ENCODE measurements at regions not wholly inside any gene's neighbourhood (a gene's known extent, or its start where the extent isn't known, plus 50 kb on each side); places are given as distances from the start of the nearest gene placed in this dataset.

- Histone ChIP-seq H3K27ac (peak overlapping the region; percentile 77 to 86), H3K4me3 (no peak overlapping the region), H3K27me3 (no peaks in the 10 kb centered on the region), H3K36me3 (peaks cover 16 to 74% (median 61%) of the 10 kb centered on the region in 3 donors), H3K9me3 (no peaks in the 10 kb centered on the region), H3K4me1 (peaks cover 17 to 49% (median 44%) of the 10 kb centered on the region in 4 donors)
- intact Hi-C loops (cut with DNase I; ENCODE audit: low total_unique reads): no loop called here
- no peak for TF ChIP-seq CTCF (IDR thresholded peaks at IDR 0.05)
- no peak for DNase-seq
Measured at GRCh38 chr12:124378926-124379325, 84.0 kb downstream of the RFLNA start.

- Histone ChIP-seq H3K9me3 (no peaks in the 10 kb centered on the region), H3K27me3 (no peaks in the 10 kb centered on the region), H3K27ac (no peak overlapping the region), H3K4me3 (no peak overlapping the region), H3K4me1 (peaks cover 17 to 49% (median 44%) of the 10 kb centered on the region in 4 donors), H3K36me3 (peaks cover 16 to 74% (median 57%) of the 10 kb centered on the region in 3 donors)
- no peak for TF ChIP-seq CTCF (IDR thresholded peaks at IDR 0.05)
- DNase-seq: no peak
- intact Hi-C loops (cut with DNase I; ENCODE audit: low total_unique reads): no loop called here
Measured at GRCh38 chr12:124377981-124378509, 83.2 kb downstream of the RFLNA start.

- Histone ChIP-seq H3K4me1 (peaks cover 5 to 46% (median 31%) of the 10 kb centered on the region in 4 donors), H3K4me3 (no peak overlapping the region), H3K27ac (peak overlapping the region in 1 of 2 donors; percentile 33), H3K9me3 (no peaks in the 10 kb centered on the region), H3K27me3 (no peaks in the 10 kb centered on the region), H3K36me3 (peaks cover 26 to 83% (median 66%) of the 10 kb centered on the region in 3 donors)
- no peak for TF ChIP-seq CTCF (IDR thresholded peaks at IDR 0.05)
- DNase-seq: no peak
- intact Hi-C loops (cut with DNase I; ENCODE audit: low total_unique reads): no loop called here
Measured at GRCh38 chr12:124376435-124376834, 81.5 kb downstream of the RFLNA start.

GRCh38 chr12:124375789-124376175 lies 80.9 kb downstream of the RFLNA start:
- TF ChIP-seq CTCF (IDR thresholded peaks at IDR 0.05): no peak
- Histone ChIP-seq H3K9me3 (no peaks in the 10 kb centered on the region), H3K27ac (no peak overlapping the region), H3K27me3 (no peaks in the 10 kb centered on the region), H3K4me3 (no peak overlapping the region), H3K36me3 (peaks cover 30 to 89% (median 73%) of the 10 kb centered on the region in 3 donors), H3K4me1 (peaks cover 4 to 46% (median 26%) of the 10 kb centered on the region in 4 donors)
- DNase-seq: no peak
- intact Hi-C loops (cut with DNase I; ENCODE audit: low total_unique reads): no loop called here

GRCh38 chr12:124375141-124375788 lies 80.4 kb downstream of the RFLNA start:
- intact Hi-C loops (cut with DNase I; ENCODE audit: low total_unique reads): no loop called here
- H3K27ac ChIP-seq: no peak overlapping the region

More at GRCh38 chr12:124375141-124375788, 80.4 kb downstream of the RFLNA start:
- Histone ChIP-seq H3K36me3 (peaks cover 30 to 95% (median 77%) of the 10 kb centered on the region in 3 donors), H3K9me3 (no peaks in the 10 kb centered on the region), H3K27me3 (no peaks in the 10 kb centered on the region), H3K4me3 (no peak overlapping the region), H3K4me1 (peaks cover 3 to 46% (median 25%) of the 10 kb centered on the region in 4 donors)
- no peak for DNase-seq
- TF ChIP-seq CTCF (IDR thresholded peaks at IDR 0.05): no peak

Measured in tibial artery (tissue), 4 donors.